PC-9 (cell line): ENCODE measurements at regions not wholly inside any gene's neighbourhood (a gene's known extent, or its start where the extent isn't known, plus 50 kb on each side); places are given as distances from the start of the nearest gene placed in this dataset.

Experiments used
- CTCF ChIP-seq: fragments of 200-600 bp; sonication (generic); conservative IDR thresholded peaks from 2 replicates; pipeline ENCODE4 v1.6.1; 2017; ENCODE audit warnings: mixed run types, antibody characterized with exemption, mild to moderate bottlenecking, moderate library complexity
- EZH2 ChIP-seq: fragments of 200-600 bp; sonication (generic); IDR thresholded peaks from 2 replicates; pipeline ENCODE4 v1.8.0; 2017; ENCODE audit warnings: antibody characterized with exemption, low read depth

- no peak for TF ChIP-seq CTCF
- no peak for TF ChIP-seq EZH2
These were observed 701.3 kb downstream of the TBC1D32 start for GRCh38 chr6:120632975-120633374.
